HG03139 (cell line): ENCODE measurements at regions not wholly inside any gene's neighbourhood (a gene's known extent, or its start where the extent isn't known, plus 50 kb on each side); places are given as distances from the start of the nearest gene placed in this dataset.

Source experiments
- ATAC-seq: cut with Tn5 transposase; IDR thresholded peaks from one replicate; pipeline ENCODE4 v1.9.1; 2021; ENCODE audit not compliant: unreplicated experiment

- ATAC-seq = no peak
Observed at GRCh38 chr12:16726879-16727278, 120.9 kb upstream of the LMO3 start.

- no peak for ATAC-seq
Observed at GRCh38 chr12:16719713-16720416, 113.9 kb upstream of the LMO3 start.

GRCh38 chr12:16716928-16717327, 111.0 kb upstream of the LMO3 start:
- no peak for ATAC-seq

GRCh38 chr12:16692099-16692498, 86.1 kb upstream of the LMO3 start:
- no peak for ATAC-seq

GRCh38 chr12:16691624-16692023, 85.7 kb upstream of the LMO3 start:
- no peak for ATAC-seq

GRCh38 chr12:16688200-16688599, 82.2 kb upstream of the LMO3 start:
- ATAC-seq = no peak

- no peak for ATAC-seq
Observed at GRCh38 chr12:16685107-16685506, 79.1 kb upstream of the LMO3 start.

- ATAC-seq = no peak
Observed at GRCh38 chr12:16681196-16681595, 75.2 kb upstream of the LMO3 start.

- no peak for ATAC-seq
Observed at GRCh38 chr12:16675438-16675837, 69.5 kb upstream of the LMO3 start.

- ATAC-seq = no peak
Observed at GRCh38 chr12:16674885-16675284, 68.9 kb upstream of the LMO3 start.

GRCh38 chr12:16670456-16671050, 64.6 kb upstream of the LMO3 start:
- no peak for ATAC-seq

GRCh38 chr12:16669756-16670155, 63.8 kb upstream of the LMO3 start:
- ATAC-seq = no peak

- no peak for ATAC-seq
Observed at GRCh38 chr12:16668198-16668597, 62.2 kb upstream of the LMO3 start.

- ATAC-seq = no peak
Observed at GRCh38 chr12:16658699-16659098, 52.7 kb upstream of the LMO3 start.
